ENCODE measurements at regions not wholly inside any gene's neighbourhood (a gene's known extent, or its start where the extent isn't known, plus 50 kb on each side); places are given as distances from the start of the nearest gene placed in this dataset.

- Histone ChIP-seq H3K4me3 (no peak overlapping the region), H3K27ac (no peak overlapping the region), H3K27me3 (no peaks in the 10 kb centered on the region), H3K36me3 (no peaks in the 10 kb centered on the region), H3K9me3 (no peaks in the 10 kb centered on the region), H3K4me1 (no peaks in the 10 kb centered on the region)
- TF ChIP-seq POLR2A (IDR thresholded peaks at IDR 0.05), result no peak
- TF ChIP-seq, protein P1, sequence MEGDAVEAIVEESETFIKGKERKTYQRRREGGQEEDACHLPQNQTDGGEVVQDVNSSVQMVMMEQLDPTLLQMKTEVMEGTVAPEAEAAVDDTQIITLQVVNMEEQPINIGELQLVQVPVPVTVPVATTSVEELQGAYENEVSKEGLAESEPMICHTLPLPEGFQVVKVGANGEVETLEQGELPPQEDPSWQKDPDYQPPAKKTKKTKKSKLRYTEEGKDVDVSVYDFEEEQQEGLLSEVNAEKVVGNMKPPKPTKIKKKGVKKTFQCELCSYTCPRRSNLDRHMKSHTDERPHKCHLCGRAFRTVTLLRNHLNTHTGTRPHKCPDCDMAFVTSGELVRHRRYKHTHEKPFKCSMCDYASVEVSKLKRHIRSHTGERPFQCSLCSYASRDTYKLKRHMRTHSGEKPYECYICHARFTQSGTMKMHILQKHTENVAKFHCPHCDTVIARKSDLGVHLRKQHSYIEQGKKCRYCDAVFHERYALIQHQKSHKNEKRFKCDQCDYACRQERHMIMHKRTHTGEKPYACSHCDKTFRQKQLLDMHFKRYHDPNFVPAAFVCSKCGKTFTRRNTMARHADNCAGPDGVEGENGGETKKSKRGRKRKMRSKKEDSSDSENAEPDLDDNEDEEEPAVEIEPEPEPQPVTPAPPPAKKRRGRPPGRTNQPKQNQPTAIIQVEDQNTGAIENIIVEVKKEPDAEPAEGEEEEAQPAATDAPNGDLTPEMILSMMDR (IDR thresholded peaks at IDR 0.05), result no peak
- no peak for DNase-seq
- intact Hi-C loops (cut with DNase I; ENCODE audit: low total_unique reads), result no loop called here
These were observed 200.6 kb downstream of the PCDH17 start for GRCh38 chr13:57832187-57832586.

DNA sequence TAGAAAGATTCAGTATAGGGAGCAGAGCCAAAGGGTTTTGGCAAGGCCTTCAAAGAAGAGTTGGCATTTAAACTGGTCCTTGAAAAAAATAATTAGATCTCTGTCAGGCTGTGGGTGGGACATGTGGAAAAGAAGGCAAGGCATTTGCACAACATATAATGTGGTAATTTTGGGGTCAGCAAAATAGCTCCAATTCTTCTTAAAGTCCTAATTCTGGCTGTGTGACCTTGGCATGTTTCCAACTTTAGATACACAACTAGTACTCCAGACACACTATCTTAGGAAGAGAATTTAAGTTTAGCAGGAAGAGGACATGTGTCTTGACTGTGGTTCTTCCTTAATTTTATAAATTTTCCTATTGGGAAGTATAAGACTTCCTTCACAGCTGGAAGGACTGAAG is 206.3 kb downstream of the PCDH17 start:
- Histone ChIP-seq H3K4me3 (no peak overlapping the region), H3K36me3 (no peaks in the 10 kb centered on the region), H3K27me3 (no peaks in the 10 kb centered on the region), H3K4me1 (no peaks in the 10 kb centered on the region), H3K27ac (no peak overlapping the region), H3K9me3 (no peaks in the 10 kb centered on the region)
- intact Hi-C loops (cut with DNase I; ENCODE audit: low total_unique reads), result no loop called here
- DNase-seq, result no peak
- TF ChIP-seq, protein P1 (IDR thresholded peaks at IDR 0.05), result no peak
- TF ChIP-seq POLR2A (IDR thresholded peaks at IDR 0.05), result no peak

DNA sequence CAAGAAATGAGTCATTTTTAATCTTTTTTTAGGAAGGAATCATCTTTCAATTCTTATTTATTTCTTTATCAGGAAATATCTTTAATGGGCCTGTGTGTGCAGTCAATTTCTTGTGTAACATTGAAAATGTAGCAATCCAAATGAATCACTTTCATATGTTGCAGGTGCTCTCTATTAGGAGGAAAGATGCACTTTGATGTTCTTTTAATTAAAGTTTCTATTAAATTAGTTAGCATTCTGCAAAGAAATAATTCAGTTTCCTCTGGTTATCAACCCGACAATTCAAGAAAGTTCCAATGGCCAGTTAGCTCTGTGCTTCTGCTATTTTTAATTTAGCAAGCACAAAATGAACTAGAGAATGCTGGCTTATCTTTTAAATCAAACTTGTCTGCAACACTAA is 212.0 kb downstream of the PCDH17 start:
- Histone ChIP-seq H3K4me1 (no peaks in the 10 kb centered on the region), H3K36me3 (no peaks in the 10 kb centered on the region), H3K9me3 (no peaks in the 10 kb centered on the region), H3K27me3 (no peaks in the 10 kb centered on the region), H3K4me3 (no peak overlapping the region), H3K27ac (no peak overlapping the region)
- DNase-seq, result no peak
- intact Hi-C loops (cut with DNase I; ENCODE audit: low total_unique reads), result no loop called here
- TF ChIP-seq POLR2A (IDR thresholded peaks at IDR 0.05), result no peak
- TF ChIP-seq, protein P1 (IDR thresholded peaks at IDR 0.05), result no peak

DNA sequence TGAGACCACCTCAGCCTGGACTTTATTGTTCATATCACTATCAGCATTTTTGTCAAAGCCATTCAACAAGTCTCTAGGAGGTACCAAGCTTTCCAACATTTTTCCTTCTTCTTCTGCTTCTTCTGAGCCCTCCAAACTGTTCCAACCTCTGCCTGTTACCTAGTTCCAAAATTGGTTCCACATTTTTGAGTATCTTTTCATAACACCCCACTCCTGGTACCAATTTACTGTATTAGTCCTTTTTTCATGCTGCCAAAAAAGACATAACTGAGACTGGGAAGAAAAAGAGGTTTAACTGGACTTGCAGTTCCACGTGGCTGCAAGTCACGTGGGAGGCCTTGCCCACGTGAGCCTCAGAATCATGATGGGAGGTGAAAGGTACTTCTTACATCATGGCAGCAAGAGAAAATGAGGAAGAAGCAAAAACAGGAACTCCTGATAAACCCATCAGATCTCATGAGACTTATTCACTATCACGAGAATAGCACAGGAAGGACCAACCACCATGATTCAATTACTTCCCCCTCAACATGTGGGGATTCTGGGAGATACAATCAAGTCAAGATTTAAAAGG is 215.1 kb downstream of the PCDH17 start:
- intact Hi-C loops (cut with DNase I; ENCODE audit: low total_unique reads), result no loop called here
- Histone ChIP-seq H3K27me3 (no peaks in the 10 kb centered on the region), H3K36me3 (no peaks in the 10 kb centered on the region), H3K4me1 (no peaks in the 10 kb centered on the region), H3K9me3 (no peaks in the 10 kb centered on the region), H3K4me3 (no peak overlapping the region), H3K27ac (no peak overlapping the region)
- DNase-seq, result no peak
- TF ChIP-seq, protein P1 (IDR thresholded peaks at IDR 0.05), result no peak
- no peak for TF ChIP-seq POLR2A (IDR thresholded peaks at IDR 0.05)

DNA sequence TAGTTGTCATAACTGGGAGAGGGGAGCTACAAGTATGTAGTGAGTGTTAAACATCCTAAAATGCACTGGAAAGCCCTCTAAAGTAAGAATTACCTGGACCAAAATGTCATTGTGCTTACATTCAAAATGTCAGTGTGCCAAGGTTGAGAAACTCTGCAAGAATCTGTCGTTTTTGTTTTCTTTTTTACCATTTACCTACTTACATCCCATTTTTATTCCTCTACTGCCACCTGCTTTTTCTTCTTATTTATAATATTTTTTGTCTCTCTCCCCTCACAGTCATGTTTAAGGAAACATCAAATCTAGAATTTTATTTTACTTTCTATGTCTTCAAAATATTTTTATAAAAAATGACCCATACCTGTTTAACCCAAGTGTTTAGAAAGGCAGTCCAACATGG is 226.4 kb downstream of the PCDH17 start:
- intact Hi-C loops (cut with DNase I; ENCODE audit: low total_unique reads), result no loop called here
- H3K27me3 ChIP-seq, result no peaks in the 10 kb centered on the region

More for the DNA sequence above, 226.4 kb downstream of the PCDH17 start:
- Histone ChIP-seq H3K4me1 (no peaks in the 10 kb centered on the region), H3K9me3 (no peaks in the 10 kb centered on the region), H3K4me3 (no peak overlapping the region), H3K27ac (no peak overlapping the region), H3K36me3 (no peaks in the 10 kb centered on the region)
- no peak for DNase-seq
- TF ChIP-seq, protein P1 (IDR thresholded peaks at IDR 0.05), result no peak
- no peak for TF ChIP-seq POLR2A (IDR thresholded peaks at IDR 0.05)
